Suppressor macrophage (primary cell): ENCODE measurements at regions not wholly inside any gene's neighbourhood (a gene's known extent, or its start where the extent isn't known, plus 50 kb on each side); places are given as distances from the start of the nearest gene placed in this dataset.
"Not testable (repeated sequence)": the region's sequence is repeated elsewhere in the genome, so short reads cannot be mapped to it uniquely, and the experiment has no call there.

ENCODE experiments used
- DNase-seq, 4 experiments: peaks; one replicate each; pipeline ENCODE4 v3.0.0-alpha.2; 2020 to 2022

GRCh38 chr2:195570329-195570728 is 86.7 kb upstream of the SLC39A10 start:
- DNase-seq, result no peak

DNA sequence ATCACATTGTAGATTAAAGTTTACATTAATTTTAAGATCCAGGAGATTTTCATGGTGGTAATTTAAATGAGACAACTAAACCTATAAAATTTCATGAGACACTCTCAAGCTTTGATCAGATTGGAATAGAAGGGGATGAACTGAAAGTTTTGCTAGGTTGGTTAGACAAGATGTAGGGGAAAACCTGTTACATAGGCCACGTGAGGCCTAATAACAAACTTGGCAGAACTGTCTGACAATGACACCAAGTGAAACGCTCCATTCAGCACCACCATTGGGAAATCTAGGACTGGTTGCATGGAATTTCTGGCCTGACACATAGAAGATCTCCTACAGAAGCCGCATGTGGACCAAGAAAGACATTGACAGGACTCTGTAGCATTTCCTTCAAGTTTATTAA is 87.8 kb upstream of the SLC39A10 start:
- no peak for DNase-seq

DNA sequence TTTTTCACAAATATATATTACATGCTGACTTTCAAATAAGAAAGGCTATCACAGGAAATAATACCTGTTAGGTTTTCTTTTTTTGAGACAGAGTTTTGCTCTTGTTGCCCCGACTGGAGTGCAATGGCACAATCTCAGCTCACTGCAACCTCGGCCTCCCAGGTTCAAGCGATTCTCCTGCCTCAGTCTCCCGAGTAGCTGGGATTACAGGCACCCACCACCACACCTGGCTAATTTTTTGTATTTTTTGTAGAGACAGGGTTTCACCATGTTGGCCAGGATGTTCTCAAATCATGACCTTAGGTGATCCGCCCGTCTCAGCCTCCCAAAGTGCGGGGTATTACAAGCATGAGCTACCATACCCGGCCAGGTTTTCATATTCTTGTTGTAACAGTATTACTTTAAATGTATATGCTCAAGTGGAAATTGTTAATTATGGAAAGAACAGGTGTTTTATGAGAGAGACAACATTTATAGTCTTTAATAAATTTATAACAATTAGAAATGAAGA is 92.3 kb upstream of the SLC39A10 start:
- DNase-seq, result not testable (repeated sequence)

- DNase-seq, result no peak
Observed at GRCh38 chr2:195563857-195564512, 93.0 kb upstream of the SLC39A10 start.

GRCh38 chr2:195562570-195563566 is 94.2 kb upstream of the SLC39A10 start:
- DNase-seq, result peak; percentile 15 to 46 (median 28)

DNA sequence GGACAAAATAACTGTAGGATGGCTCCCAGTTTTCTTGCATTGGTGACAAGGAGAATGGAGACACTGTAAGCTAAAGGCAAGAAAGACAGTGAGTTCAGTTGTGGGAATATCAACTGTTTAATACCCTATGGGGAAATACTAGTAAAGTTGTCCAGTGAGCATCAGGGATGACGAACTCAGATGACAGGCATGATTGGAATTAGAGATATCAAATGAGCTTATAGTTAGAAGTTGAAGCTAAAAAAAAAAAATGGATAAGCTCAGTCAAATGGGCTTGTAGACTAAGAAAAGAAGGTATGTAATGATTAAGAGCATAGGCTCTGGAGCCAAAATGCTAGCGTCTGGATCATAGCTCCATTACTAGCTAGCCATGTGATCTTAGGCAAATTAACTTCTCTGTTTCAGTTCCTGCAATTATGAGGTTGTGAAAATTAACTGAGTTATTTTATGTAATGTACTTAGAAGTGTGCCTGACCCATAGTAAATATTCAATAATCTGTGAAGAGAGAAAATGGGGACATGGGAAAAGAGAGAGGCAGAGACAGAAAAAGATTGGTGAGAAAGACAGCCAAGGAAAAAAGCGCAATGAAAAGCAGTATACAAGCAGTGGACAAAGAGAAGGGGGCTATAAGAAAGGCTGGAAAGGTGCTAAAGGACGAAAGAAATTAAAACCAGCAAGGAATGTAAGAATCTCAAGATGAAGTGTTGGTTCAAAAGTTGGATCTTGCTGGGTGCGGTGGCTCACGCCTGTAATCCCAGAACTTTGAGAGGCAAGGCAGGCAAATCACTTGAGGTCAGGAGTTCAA is 95.7 kb upstream of the SLC39A10 start:
- DNase-seq, result peak; percentile 48 to 82 (median 70)

- DNase-seq, result no peak
Observed at GRCh38 chr2:195560209-195560895, 96.7 kb upstream of the SLC39A10 start.

DNA sequence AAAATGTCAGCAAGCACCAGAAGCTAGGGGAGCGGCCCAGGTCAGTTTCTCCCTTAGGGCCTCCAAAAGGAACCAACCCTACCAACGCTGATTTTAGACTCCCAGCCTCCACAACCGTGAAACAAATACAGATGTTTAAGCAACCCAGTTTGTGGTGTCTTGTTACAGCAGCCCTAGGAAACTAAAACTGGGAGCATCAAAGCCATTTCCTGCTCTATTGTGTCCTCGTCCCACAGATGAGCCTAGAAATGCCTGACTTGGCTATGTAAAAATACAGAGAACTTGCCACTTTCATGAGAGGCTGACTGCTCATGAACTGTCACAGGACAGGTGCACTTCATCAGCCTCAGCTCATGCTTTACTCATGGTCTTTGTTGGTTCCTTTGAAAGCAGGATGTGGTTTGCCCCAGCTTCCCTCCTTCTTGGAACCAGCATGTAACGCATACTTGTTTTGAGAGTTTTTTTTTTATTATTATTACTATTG is 97.6 kb upstream of the SLC39A10 start:
- DNase-seq, result peak; percentile 61 to 78 (median 76)

DNA sequence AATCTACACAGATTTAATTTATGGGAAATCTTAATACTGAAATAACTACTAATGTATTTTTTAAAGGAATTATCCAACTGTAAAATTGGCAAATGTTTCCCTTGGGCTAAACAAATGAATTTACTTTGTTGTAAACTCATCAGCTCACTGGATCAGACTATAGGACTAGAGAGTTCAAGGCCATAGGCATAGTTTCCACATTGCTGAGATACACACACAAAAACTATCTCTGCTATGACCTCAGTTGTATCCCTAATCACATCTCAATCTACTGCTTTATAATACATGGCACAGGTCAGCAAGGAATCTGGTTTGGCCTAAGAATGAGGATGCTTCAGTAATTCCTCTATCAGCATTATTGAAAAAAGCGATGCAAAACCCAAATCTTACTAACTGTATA is 101.1 kb upstream of the SLC39A10 start:
- DNase-seq, result no peak

DNA sequence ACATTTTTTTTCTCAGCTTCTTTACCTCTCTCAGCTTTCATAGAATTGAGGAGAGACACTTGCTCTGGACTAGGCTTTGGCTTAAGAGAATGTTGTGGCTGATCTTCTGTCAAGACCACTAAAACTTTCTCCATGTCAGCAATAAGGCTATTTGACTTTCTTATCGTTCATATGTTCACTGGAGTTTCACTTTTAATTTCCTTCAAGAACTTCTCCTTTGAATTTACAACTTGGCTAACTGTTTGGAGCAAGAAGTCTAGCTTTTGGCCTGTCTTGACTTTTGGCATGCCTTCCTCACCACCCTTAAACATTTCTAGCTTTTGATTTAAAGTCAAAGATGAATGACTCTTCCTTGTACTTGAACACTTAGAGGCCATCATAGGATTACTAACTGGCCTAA is 104.4 kb upstream of the SLC39A10 start:
- DNase-seq, result peak in 3 of 4 experiments; percentile 16 to 68 (median 45)

DNA sequence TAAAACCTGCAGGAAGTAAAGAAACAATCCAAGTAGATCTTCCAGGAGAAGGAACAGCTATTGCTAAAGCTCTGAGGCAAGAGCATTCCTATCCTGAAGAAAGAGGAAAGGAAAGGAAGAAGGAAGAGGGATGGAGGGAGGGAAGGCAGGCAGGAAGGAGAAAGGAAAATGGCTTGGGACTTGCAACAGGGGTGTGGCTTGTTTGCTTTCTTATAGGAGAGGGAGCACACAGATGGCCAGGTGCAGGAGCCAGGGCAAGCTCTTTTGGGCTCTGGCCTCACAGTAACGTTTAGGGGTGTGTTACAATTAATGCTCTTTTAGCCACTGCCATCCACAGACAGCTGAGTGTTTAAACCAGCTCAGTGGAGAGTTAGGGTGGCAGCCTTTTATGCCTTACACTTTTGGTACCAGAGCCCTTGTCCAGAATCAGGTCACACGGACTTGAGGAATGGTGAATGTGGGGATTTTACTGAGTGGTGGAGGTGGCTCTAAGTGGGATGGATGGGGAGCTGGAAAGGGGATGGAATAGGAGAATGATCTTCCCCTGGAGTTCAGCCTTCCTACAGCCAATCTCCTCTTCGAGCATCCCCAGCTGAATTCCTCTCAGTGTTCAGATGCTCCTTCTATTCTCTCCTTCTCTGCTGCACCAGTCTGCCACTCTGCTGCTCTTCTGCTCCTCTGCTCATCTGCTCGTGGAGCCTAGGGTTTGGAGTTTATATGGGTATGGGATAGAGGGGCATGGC is 108.7 kb upstream of the SLC39A10 start:
- DNase-seq, result no peak

- not testable (repeated sequence) for DNase-seq
Observed at GRCh38 chr2:195547268-195547840, 109.7 kb upstream of the SLC39A10 start.

- DNase-seq, result no peak
Observed at GRCh38 chr2:195545811-195546210, 111.2 kb upstream of the SLC39A10 start.

GRCh38 chr2:195543902-195544894 is 112.8 kb upstream of the SLC39A10 start:
- peak in 1 of 4 experiments; percentile 21 for DNase-seq

- DNase-seq, result peak; percentile 35 to 74 (median 61)
Observed at GRCh38 chr2:195543063-195543462, 114.0 kb upstream of the SLC39A10 start.

DNA sequence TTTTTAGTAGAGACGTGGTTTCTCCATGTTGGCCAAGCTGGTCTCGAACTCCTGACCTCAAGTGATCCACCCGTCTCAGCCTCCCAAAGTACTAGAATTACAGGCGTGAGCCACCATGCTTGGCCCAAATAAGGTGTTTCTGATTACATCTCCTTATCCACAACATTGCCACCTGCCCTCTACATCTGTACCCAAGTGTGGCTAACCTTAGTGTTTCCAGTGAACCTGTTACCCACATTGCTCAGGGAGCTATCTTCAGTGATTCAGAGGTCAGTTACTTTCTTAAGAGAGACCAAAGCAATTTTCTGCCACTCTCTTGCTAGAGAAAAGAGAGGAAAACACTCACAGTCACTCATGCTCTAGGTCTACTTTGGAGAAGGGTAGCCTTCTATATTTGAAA is 115.0 kb upstream of the SLC39A10 start:
- DNase-seq, result no peak

DNA sequence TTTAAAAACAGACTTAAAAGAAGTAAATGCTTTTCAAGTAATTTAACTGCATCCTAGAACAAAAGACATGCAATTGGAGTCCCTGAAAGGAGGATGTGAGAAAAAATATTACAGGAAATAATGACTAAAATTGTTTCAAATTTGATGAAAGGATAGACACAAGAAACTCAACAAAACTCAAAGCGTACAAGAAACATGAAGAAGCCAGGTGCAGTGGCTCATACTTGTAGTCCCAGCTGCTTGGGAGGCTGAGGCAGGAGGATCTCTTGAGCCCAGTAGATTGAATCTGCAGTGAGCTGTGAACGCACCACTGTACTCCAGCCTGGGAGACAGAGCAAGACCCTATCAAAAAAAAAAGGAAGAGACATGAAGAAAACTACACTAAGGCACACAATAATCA is 118.1 kb upstream of the SLC39A10 start:
- no peak for DNase-seq

GRCh38 chr2:195537811-195538210 is 119.2 kb upstream of the SLC39A10 start:
- DNase-seq, result no peak

- peak in 1 of 4 experiments; percentile 24 for DNase-seq
Observed at GRCh38 chr2:195536906-195537305, 120.1 kb upstream of the SLC39A10 start.
